ENCODE measurements at regions not wholly inside any gene's neighbourhood (a gene's known extent, or its start where the extent isn't known, plus 50 kb on each side); places are given as distances from the start of the nearest gene placed in this dataset.

GRCh38 chr22:47848184-47848920 is 1085.9 kb downstream of the TBC1D22A start:
- TF ChIP-seq GATA2 (IDR thresholded peaks at IDR 0.05; ENCODE audit: low read depth, low read length) (no peak), GATA3 (IDR thresholded peaks at IDR 0.05; ENCODE audit: low read depth, low read length) (no peak)
